ENCODE measurements at regions not wholly inside any gene's neighbourhood (a gene's known extent, or its start where the extent isn't known, plus 50 kb on each side); places are given as distances from the start of the nearest gene placed in this dataset.

DNA sequence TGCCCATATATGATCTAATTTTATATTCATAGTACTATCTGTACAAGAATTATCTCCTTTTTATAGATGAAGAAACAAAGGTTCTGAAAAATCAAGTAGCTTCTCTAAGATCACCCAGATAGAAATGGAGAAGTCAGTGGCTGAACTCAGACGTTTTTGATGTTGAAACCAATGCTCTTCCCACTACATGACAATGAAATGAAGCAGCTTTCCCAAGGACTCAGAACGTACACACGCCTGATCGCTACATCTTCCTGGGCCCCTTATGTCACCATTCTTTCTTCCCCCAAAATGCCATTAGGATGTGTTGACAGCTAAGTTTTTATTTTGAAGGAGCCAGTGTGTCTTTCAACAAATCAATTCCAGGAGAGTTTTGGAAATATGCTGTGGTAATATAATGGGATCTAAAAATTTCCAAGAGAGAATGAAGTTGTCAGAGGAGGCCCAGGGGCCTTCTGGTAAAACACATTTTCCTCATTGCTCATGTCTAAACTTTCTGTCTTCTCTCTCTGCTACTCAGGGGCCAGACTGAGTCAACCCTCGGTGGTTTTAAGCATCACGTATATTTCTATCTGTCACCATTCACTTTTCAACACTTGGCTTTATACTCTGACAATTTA lies 98.1 kb upstream of the COL21A1 start:
- no peak for DNase-seq

DNA sequence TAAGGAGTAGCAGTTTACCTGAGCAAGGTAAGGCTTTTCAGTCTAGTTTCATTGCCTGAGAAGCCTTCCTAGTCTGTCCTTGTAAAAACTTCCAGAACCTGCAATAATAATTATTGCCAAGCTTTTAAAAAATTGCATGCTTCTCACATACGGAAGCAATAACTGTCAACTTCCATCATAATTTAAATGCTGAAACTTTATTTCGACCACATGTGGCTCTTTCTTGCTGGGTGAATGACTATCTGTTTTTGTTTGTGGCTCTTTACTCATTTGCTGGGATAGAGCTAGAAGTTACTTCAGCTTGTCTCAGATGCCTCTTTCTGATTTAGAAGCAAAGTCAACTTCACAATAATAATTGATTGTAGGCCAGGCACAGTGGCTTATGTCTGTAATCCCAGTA lies 95.9 kb upstream of the COL21A1 start:
- no peak for DNase-seq

DNA sequence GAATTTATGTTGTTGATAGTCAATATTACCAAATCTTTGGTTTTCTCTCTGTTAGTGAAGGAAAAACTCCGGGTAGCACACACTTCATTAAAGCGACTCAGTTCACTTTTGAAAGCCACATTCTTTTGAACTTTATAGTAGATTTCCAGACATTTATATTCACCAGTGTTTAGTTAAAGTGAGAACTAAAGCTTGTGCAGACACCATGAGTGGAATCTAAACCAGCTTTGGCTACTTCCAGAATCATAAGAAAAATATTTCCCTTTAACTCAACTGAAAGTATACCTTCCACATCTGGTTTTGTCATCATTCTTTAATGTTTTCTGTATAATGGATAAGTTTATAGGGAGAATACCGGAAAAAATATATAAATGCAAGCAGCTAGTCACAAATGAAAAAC lies 92.1 kb upstream of the COL21A1 start:
- no peak for DNase-seq

DNA sequence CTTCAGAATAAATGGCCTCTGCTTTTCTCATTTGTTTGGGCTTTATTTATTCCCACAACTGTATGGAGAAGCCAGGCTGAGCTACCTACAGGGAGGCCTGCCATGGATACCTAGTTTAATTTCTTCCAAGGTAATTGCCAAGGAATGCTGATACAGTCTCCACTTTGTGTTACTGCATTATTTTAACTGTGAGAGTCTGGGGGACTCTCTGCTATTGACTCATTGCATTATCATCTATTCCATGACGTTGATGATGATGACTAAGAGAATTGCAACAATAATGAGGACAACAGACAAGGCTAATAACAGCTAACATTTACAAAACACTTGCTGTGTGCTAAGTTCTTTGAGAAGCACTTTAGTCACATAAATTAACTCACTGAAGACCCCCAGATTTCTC lies 88.3 kb upstream of the COL21A1 start:
- DNase-seq, result no peak

- no peak for DNase-seq
These were observed 87.6 kb upstream of the COL21A1 start for GRCh38 chr6:56334937-56335336.

GRCh38 chr6:56329271-56330050 lies 82.1 kb upstream of the COL21A1 start:
- DNase-seq, result no peak

GRCh38 chr6:56328728-56329090 lies 81.3 kb upstream of the COL21A1 start:
- DNase-seq, result no peak

- DNase-seq, result no peak
These were observed 80.8 kb upstream of the COL21A1 start for GRCh38 chr6:56327946-56328727.

DNA sequence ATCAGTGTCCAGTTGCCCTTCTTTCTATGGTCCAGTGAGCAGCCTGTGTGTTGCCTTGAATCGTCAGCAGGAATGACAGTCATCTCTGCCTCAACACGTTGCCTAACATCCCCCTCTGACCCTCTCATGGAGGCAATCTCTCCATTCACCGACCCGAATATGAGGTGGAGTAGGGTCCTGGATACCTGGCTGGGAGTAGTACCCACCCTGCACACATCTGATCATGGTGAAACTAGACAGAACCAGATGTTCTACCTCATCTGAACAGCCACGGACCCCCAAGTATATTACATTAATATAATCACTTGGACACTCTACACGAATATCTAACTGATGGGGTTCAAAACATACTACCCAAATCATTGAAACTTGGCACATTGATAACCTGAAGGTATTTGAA lies 77.0 kb upstream of the COL21A1 start:
- no peak for DNase-seq

- DNase-seq, result peak; percentile 88
These were observed 71.5 kb upstream of the COL21A1 start for GRCh38 chr6:56318851-56319250.

GRCh38 chr6:56314683-56315523 lies 67.5 kb upstream of the COL21A1 start:
- no peak for DNase-seq

DNA sequence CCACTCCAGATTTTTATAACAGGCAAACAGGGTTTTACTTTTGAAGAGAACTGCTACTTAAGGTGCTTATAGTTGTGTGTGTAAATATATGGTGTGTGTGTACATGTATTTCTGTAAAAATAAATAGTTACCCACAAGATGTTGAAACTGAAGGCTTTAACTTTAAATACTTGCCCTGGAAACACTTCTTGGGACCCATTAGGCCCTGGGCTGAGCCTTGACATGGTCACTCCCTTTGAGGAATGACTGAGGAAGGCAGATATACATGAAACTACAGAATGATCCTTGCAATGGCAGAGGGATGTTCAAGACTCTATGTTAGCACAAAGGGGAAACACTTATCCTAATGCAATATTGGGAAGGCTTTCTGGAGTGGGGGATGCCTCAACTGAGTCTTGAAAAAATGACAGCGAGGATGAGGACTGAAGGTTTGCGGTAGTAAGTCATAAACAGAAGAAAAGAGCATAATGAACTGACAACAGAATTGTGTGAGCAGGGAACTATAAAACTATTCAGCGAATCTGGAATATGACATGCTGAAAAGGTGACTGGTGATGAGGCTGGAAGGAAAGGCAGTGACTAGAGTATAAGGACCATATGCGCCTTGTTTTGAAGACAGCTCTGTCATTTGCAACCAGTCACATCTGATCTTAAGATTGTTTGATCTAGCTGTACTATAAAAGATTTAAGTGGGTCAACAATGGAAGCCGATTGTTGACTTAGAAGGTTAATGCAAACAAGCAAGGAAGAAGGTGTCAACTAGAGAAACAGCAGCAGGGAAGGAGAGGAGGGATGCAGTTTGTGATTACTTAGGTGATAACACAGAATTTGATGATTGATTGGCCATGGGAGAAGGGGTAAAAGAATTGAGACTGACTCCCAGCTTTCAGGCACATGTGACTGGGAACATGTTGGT lies 64.4 kb upstream of the COL21A1 start:
- DNase-seq, result no peak

DNA sequence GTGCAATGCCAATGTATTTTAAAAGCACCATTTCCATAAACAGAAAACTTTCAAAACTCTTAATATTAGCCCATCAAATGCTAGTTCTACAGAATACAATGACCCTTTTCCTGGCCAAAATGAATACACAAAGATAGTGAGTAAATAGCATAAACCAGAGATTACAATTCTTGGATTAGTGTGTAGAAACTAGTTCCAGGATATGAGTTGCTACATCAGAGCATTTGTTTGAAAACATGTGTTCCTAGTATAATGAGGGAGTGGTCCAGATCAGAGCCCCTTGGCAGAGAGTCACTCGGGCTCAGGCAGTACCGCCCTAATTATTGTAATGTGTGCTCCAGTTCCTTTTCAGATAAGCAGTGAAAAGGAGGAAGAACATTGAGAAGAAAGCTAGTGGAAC lies 63.7 kb upstream of the COL21A1 start:
- no peak for DNase-seq

DNA sequence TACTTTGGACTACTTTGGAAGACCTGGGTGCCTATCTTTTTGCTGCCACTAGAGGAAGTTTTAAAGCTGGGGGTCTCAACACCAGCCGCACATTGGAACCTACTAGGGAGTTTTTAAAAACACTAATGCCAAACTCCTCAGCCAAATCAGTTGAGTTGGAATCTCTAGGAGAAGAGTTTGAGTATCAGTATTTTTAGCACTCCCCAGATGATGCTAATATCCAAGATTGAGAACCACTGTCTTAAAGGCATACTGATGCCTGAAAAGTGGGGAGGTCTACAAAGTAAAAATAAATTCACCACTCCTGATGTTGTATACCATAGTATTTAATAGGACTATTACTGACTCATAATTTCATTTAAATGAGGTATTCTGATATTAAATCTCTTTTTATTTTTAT lies 62.9 kb upstream of the COL21A1 start:
- DNase-seq, result no peak

GRCh38 chr6:56299916-56300315 lies 52.5 kb upstream of the COL21A1 start:
- no peak for DNase-seq

DNA sequence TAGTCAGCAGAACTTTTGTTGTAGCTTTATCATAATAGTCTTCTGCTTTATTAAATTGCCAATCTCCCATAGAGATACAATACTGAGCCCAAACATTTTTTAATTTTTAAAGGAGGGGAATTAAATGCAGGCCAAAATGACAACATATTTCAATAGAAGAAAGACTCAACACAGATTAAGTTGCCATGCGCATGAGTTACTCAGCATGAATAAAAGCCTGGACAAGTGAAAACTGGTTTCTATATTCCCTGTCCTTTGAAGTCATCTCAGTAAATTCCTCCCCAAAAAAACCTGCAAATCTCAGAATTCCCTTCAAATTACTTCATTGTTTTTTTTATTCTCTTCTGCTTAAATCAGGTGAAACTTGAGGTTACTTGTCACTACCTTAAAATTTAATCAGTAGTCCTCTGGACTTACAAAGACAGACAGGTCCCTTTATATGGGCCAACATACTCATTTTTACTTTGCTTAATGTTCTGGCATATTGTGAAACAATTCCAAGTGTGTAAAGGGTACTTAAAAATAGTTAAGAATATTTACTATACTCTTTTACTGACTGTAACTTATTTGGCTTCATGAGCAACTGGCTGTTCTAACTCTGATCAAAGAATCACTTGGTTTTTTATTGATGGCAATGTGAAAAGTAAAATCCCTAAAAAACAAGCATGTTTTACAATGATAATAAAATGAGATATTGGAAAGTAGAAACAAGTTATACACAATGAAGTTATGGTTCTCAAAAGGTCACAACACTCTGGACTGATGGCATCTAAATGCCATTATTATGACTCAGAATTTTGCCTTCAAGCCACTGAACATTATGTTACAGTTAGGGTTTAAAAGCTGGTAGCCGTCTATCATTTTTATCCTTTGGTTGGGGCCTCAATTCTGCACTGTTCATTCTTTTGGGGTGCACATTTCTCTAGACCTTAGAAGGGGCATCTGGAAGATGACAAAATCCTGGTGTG lies 49.9 kb upstream of the COL21A1 start:
- no peak for DNase-seq
